Esophagus squamous epithelium (tissue), 5 donors: ENCODE measurements at regions not wholly inside any gene's neighbourhood (a gene's known extent, or its start where the extent isn't known, plus 50 kb on each side); places are given as distances from the start of the nearest gene placed in this dataset.

Experiments used
- DNase-seq: peaks from one replicate; lab custom pipeline; 2025; lab: John Stamatoyannopoulos, UW
- H3K27ac ChIP-seq, 4 donors: fragments of 200-600 bp; sonication (generic); one replicate each; pipeline ENCODE4 v1.5.1; 2016 to 2019; ENCODE audit warnings: mild to moderate bottlenecking in 1 of 4
- H3K27me3 ChIP-seq, 4 donors: fragments of 200-600 bp; sonication (generic); 1 replicate in 3 of 4; 2 replicates in 1 of 4; pipeline versions ENCODE4 v1.5.1 to v1.6.0; 2017 to 2021; ENCODE audit warnings: antibody characterized with exemption in 1 of 4
- H3K36me3 ChIP-seq, 3 donors: fragments of 200-600 bp; sonication (generic); one replicate each; pipeline ENCODE4 v1.5.1; 2016 to 2019
- H3K4me1 ChIP-seq, 3 donors: fragments of 200-600 bp; sonication (generic); one replicate each; pipeline ENCODE4 v1.5.1; 2017 to 2019
- H3K4me3 ChIP-seq, 4 donors: fragments of 200-600 bp; sonication (generic); 1 replicate in 3 of 4; 2 replicates in 1 of 4; pipeline ENCODE4 v1.5.1; 2016 to 2019; ENCODE audit warnings: mild to moderate bottlenecking in 2 of 4, moderate library complexity in 1 of 4
- H3K9me3 ChIP-seq, 3 donors: fragments of 200-600 bp; sonication (generic); one replicate each; pipeline ENCODE4 v1.5.1; 2016 to 2019
- CTCF ChIP-seq, 6 experiments: fragments of 450-650 bp in 4 of 6; fragments of 200-600 bp in 2 of 6; sonication (generic) in 2 of 6; IDR thresholded peaks; one replicate each; pipeline ENCODE4 v1.5.1; 2016 to 2019; ENCODE audit warnings: antibody characterized with exemption in 6 of 6, mild to moderate bottlenecking in 4 of 6, moderate library complexity in 4 of 6
- POLR2A ChIP-seq, 4 donors: fragments of 450-650 bp; IDR thresholded peaks; one replicate each; pipeline ENCODE4 v1.6.1; 2017; ENCODE audit warnings: antibody characterized with exemption in 4 of 4, mild to moderate bottlenecking in 4 of 4, moderate library complexity in 3 of 4
- WGBS, 2 donors: methylation state at CpG; one replicate each; pipeline ENCODE4 v1.1.5; 2018; 5-methylcytosine and 5-hydroxymethylcytosine counted together
- intact Hi-C: fragments of 100-400 bp; cut with DNase I; formaldehyde crosslinking; loops from one replicate; pipeline ENCODE4 v1.15.0; 2022
- donor health status: DM: yes; HTN: yes; CAD: no.

GRCh38 chr17:49908782-49909714 is 59.9 kb upstream of the DLX4 start:
- DNase-seq = no peak
- Histone ChIP-seq H3K4me1 (peaks cover 0 to 12% (median 6%) of the 10 kb centered on the region in 3 donors), H3K27ac (no peak overlapping the region), H3K36me3 (no peaks in the 10 kb centered on the region), H3K4me3 (no peak overlapping the region), H3K27me3 (peaks cover 0 to 98% (median 7%) of the 10 kb centered on the region in 4 donors), H3K9me3 (no peaks in the 10 kb centered on the region)
- intact Hi-C loops = no loop called here
- WGBS, 2 donors = 60 to 80% methylated on average over 6 to 15 of the region's 23 CpGs
- TF ChIP-seq CTCF (IDR thresholded peaks at IDR 0.05) (no peak), POLR2A (IDR thresholded peaks at IDR 0.05) (no peak)

DNA sequence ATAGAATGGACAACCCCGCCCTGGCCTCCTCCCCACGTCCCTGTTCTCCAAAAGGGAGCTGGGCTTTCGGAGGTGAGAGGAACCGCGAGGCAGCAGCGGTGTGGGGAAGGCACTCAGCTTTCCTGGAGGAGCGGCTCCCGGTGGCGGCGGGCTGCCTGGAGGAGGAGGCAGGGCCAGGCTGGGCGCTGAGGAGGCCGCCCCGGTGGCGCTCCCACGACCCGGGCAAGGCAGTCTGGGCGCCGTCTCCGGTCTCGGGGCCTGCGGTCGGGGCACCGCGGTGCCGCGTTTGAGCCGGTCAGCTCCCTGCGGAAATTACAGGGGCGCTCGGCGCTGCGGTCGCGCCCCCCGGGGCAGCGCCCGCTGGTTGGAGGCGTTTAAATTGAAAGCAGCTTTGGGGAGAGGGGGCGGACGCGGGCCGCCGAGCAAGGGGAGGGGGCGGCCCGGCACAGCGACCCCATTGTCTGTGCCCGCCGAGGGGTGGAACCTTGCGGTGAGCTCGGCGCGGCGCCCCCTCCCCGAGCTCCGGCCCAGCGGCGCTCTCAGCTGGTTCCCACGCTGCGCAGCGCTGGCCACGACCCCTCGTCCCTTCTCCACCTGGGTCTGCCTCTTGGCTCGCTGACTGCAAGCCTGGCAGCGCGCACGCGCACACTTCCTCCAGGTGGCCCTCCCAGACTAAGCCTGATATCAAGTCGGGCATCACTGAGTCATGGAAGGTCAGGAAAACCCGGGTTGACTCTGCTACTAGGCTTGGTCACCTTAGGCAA is 58.7 kb upstream of the DLX4 start:
- 0 to 11% methylated on average over 2 to 8 of the region's 69 CpGs for WGBS, 2 donors
- DNase-seq = no peak
- Histone ChIP-seq H3K4me3 (peak overlapping the region in 2 of 4 donors; percentile 25 to 28), H3K4me1 (peaks cover 0 to 12% (median 6%) of the 10 kb centered on the region in 3 donors), H3K9me3 (no peaks in the 10 kb centered on the region), H3K27me3 (peaks cover 0 to 98% (median 7%) of the 10 kb centered on the region in 4 donors), H3K27ac (no peak overlapping the region), H3K36me3 (no peaks in the 10 kb centered on the region)
- intact Hi-C loops = no loop called here
- TF ChIP-seq POLR2A (IDR thresholded peaks at IDR 0.05) (no peak), CTCF (IDR thresholded peaks at IDR 0.05) (no peak)

DNA sequence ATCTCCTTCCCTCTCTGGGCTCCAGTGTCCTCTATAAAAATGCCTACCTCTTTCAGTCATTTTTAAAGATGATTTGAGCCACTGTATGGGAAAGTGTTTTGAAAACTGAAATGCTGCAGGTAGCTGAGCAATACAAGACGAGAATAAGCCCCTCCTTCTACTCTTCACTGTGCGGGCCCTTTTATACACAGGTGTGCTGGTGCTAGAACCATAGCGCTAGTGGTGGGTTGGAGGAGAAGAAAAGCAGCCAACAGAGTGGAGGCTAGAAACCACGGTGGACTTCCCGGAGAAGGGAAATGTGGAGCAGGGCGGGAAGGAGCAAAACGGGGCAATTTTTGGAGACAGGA is 58.2 kb upstream of the DLX4 start:
- 57 to 70% methylated on average over 7 of the region's 7 CpGs for WGBS, 2 donors
- peaks cover 0 to 12% (median 6%) of the 10 kb centered on the region in 3 donors for H3K4me1 ChIP-seq
- DNase-seq = no peak
- TF ChIP-seq CTCF (IDR thresholded peaks at IDR 0.05) (no peak), POLR2A (IDR thresholded peaks at IDR 0.05) (no peak)
- no peaks in the 10 kb centered on the region for H3K9me3 ChIP-seq
- H3K27ac ChIP-seq = no peak overlapping the region
- H3K27me3 ChIP-seq = peaks cover 0 to 98% (median 7%) of the 10 kb centered on the region in 4 donors
- no peak overlapping the region for H3K4me3 ChIP-seq
- H3K36me3 ChIP-seq = no peaks in the 10 kb centered on the region
- intact Hi-C loops = no loop called here

GRCh38 chr17:49911719-49912118 is 57.3 kb upstream of the DLX4 start:
- peaks cover 0 to 100% (median 7%) of the 10 kb centered on the region in 4 donors for H3K27me3 ChIP-seq
- H3K36me3 ChIP-seq = no peaks in the 10 kb centered on the region
- intact Hi-C loops = no loop called here
- no peak overlapping the region for H3K4me3 ChIP-seq
- H3K27ac ChIP-seq = no peak overlapping the region
- no peaks in the 10 kb centered on the region for H3K9me3 ChIP-seq
- DNase-seq = no peak
- 63 to 82% methylated on average over 3 of the region's 3 CpGs for WGBS, 2 donors
- no peak for TF ChIP-seq CTCF (IDR thresholded peaks at IDR 0.05)
- no peak for TF ChIP-seq POLR2A (IDR thresholded peaks at IDR 0.05)
- peaks cover 0 to 12% (median 6%) of the 10 kb centered on the region in 3 donors for H3K4me1 ChIP-seq
